CD14-positive monocyte (primary cell): ENCODE measurements at regions not wholly inside any gene's neighbourhood (a gene's known extent, or its start where the extent isn't known, plus 50 kb on each side); places are given as distances from the start of the nearest gene placed in this dataset.

Experiments
- DNase-seq, 3 donors: peaks; one replicate each; pipeline ENCODE4 v3.0.0-alpha.2; 2011 to 2022
- H2AFZ ChIP-seq: 2 replicates; pipeline ENCODE4 v1.6.0; 2012; ENCODE audit warnings: mild to moderate bottlenecking, low read depth, low read length, inconsistent platforms; ENCODE audit not compliant: insufficient read depth, poor library complexity, severe bottlenecking
- H3K27ac ChIP-seq, 2 donors: 1 replicate in 1 of 2; 2 replicates in 1 of 2; pipeline ENCODE4 v1.5.1; 2012 to 2013; ENCODE audit warnings: low read length in 2 of 2, control low read depth in 1 of 2, inconsistent platforms in 1 of 2, low read depth in 1 of 2, mild to moderate bottlenecking in 1 of 2
- H3K27me3 ChIP-seq, 2 donors: one replicate each; pipeline versions ENCODE4 v1.6.0 to v1.6.1; 2011 to 2013; ENCODE audit warnings: low read length in 2 of 2; ENCODE audit not compliant: control insufficient read depth in 2 of 2, insufficient read depth in 2 of 2
- H3K36me3 ChIP-seq, 2 donors: replicated peaks in 1 of 2; 1 replicate in 1 of 2; 2 replicates in 1 of 2; pipeline versions ENCODE4 v1.5.1 to v1.6.1; 2012 to 2013; ENCODE audit warnings: low read length in 2 of 2, control low read depth in 1 of 2, inconsistent platforms in 1 of 2, mild to moderate bottlenecking in 1 of 2; ENCODE audit not compliant: insufficient read depth in 2 of 2, control insufficient read depth in 1 of 2
- H3K4me1 ChIP-seq, 2 donors: 1 replicate in 1 of 2; 2 replicates in 1 of 2; pipeline versions ENCODE4 v1.5.1 to v1.6.1; 2012 to 2013; ENCODE audit warnings: low read length in 2 of 2, control low read depth in 1 of 2, inconsistent platforms in 1 of 2, mild to moderate bottlenecking in 1 of 2, moderate library complexity in 1 of 2; ENCODE audit not compliant: insufficient read depth in 2 of 2, control insufficient read depth in 1 of 2
- H3K4me2 ChIP-seq: replicated peaks from 2 replicates; pipeline ENCODE3; 2012; ENCODE audit warnings: low read length, moderate library complexity, mild to moderate bottlenecking; ENCODE audit not compliant: poor library complexity, severe bottlenecking; ENCODE audit errors: extremely low read depth
- H3K4me3 ChIP-seq, 3 experiments: fragments of 200-600 bp in 1 of 3; sonication (generic) in 1 of 3; replicated peaks in 1 of 3; 1 replicate in 2 of 3; 2 replicates in 1 of 3; pipeline ENCODE4 v1.5.1; 2011 to 2013; ENCODE audit warnings: low read length in 3 of 3, mild to moderate bottlenecking in 3 of 3, control low read depth in 2 of 3, low read depth in 2 of 3, inconsistent platforms in 1 of 3, moderate library complexity in 1 of 3
- H3K79me2 ChIP-seq: 2 replicates; pipeline ENCODE4 v1.6.0; 2012; ENCODE audit warnings: mild to moderate bottlenecking, control low read depth, inconsistent platforms, low read length, moderate library complexity; ENCODE audit not compliant: insufficient read depth
- H3K9ac ChIP-seq: 2 replicates; pipeline ENCODE4 v1.6.0; 2017; ENCODE audit warnings: low read length, mild to moderate bottlenecking; ENCODE audit not compliant: insufficient read depth, poor library complexity, severe bottlenecking
- H3K9me3 ChIP-seq, 2 donors: replicated peaks in 1 of 2; 1 replicate in 1 of 2; 2 replicates in 1 of 2; pipeline versions ENCODE4 v1.5.1 to v1.6.1; 2012 to 2013; ENCODE audit warnings: low read length in 2 of 2, control low read depth in 1 of 2; ENCODE audit not compliant: control insufficient read depth in 1 of 2, insufficient read depth in 1 of 2
- H4K20me1 ChIP-seq: 2 replicates; pipeline ENCODE4 v1.6.0; 2012; ENCODE audit warnings: mild to moderate bottlenecking, low read length, control low read depth, moderate library complexity; ENCODE audit not compliant: insufficient read depth
- H3K27ac Mint-ChIP-seq, 7 donors: one replicate each; pipeline ENCODE4 v1.8.0; 2020; ENCODE audit warnings: mild to moderate bottlenecking in 7 of 7, mixed read lengths in 7 of 7, moderate library complexity in 6 of 7, inconsistent platforms in 2 of 7
- H3K27me3 Mint-ChIP-seq, 3 donors: one replicate each; pipeline ENCODE4 v1.8.0; 2021 to 2022; ENCODE audit warnings: low read depth in 3 of 3, mild to moderate bottlenecking in 3 of 3, mixed read lengths in 3 of 3, moderate library complexity in 3 of 3, inconsistent platforms in 1 of 3
- H3K36me3 Mint-ChIP-seq, 2 donors: one replicate each; pipeline ENCODE4 v1.8.0; 2020; ENCODE audit warnings: mixed read lengths in 2 of 2, inconsistent platforms in 1 of 2, mild to moderate bottlenecking in 1 of 2
- H3K4me1 Mint-ChIP-seq: one replicate; pipeline ENCODE4 v1.8.0; 2020; ENCODE audit warnings: mild to moderate bottlenecking, mixed read lengths
- H3K4me3 Mint-ChIP-seq, 2 donors: one replicate each; pipeline ENCODE4 v1.8.0; 2020; ENCODE audit warnings: mild to moderate bottlenecking in 2 of 2, mixed read lengths in 2 of 2, moderate library complexity in 1 of 2
- H3K9me3 Mint-ChIP-seq, 7 donors: one replicate each; pipeline ENCODE4 v1.8.0; 2020 to 2022; ENCODE audit warnings: mixed read lengths in 7 of 7, mild to moderate bottlenecking in 6 of 7, moderate library complexity in 6 of 7, inconsistent platforms in 2 of 7
- WGBS: methylation state at CpG from one replicate; pipeline ENCODE4 v1.1.5; 2013; ENCODE audit warnings: missing lambda C conversion rate; ENCODE audit not compliant: insufficient coverage; 5-methylcytosine and 5-hydroxymethylcytosine counted together
- intact Hi-C, 2 donors: fragments of 100-400 bp; cut with micrococcal nuclease; formaldehyde crosslinking; loops; one replicate each; pipeline versions ENCODE4 v1.15.0 to v1.15.1; 2023
- TF ChIP-seq, protein P1 (sequence below): fragments of 200-600 bp; IDR thresholded peaks from one replicate; pipeline ENCODE4 v1.8.0; 2022; ENCODE audit warnings: antibody characterized with exemption, mild to moderate bottlenecking

DNA sequence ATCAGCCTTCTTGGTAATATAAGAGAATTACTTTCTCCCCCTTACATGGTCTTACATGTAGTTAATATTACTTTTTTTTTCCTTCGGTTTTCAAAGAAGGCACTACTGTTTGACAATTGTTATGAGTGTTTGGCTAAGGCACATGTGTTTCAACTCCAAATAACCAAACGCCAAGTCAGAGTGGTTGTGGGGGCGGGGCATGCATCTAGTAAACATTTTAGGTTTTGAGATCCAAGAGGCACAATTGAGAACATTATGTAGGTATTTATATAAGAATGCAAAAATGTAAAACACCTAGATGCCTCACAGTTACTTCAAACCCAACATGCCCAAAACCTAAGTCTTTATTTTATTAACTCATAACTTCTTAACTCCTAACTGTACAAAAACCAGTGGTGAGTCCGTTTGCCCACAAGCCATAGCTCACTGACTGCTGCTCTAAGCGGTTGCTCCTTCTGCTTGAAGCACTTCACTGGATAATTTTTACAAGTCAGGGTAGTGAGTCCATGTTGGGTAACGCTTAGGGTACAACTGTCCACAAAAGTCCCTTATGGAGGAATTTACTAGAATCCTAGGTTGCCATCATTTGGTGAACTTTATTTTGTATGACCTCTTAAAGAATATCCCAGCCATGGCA is 189.9 kb downstream of the HUNK start:
- Histone ChIP-seq H4K20me1 (no peaks in the 10 kb centered on the region), H3K9ac (no peak overlapping the region), H3K4me2 (no peak overlapping the region), H2AFZ (no peak overlapping the region), H3K4me1 (no peaks in the 10 kb centered on the region), H3K4me3 (no peak overlapping the region), H3K36me3 (no peaks in the 10 kb centered on the region), H3K9me3 (peaks cover 3 to 5% of the 10 kb centered on the region in 2 donors), H3K27me3 (no peaks in the 10 kb centered on the region), H3K79me2 (no peaks in the 10 kb centered on the region), H3K27ac (no peak overlapping the region)
- Mint-ChIP-seq H3K9me3 (peaks cover 0 to 19% (median 8%) of the 10 kb centered on the region in 7 donors), H3K36me3 (no peaks in the 10 kb centered on the region), H3K27ac (no peak overlapping the region), H3K4me1 (no peaks in the 10 kb centered on the region), H3K27me3 (peaks cover 2 to 3% (median 3%) of the 10 kb centered on the region in 3 donors), H3K4me3 (no peak overlapping the region)
- 80% methylated on average over 2 of the region's 6 CpGs for WGBS
- intact Hi-C loops: no loop called here
- no peak for DNase-seq
- TF ChIP-seq, protein P1, sequence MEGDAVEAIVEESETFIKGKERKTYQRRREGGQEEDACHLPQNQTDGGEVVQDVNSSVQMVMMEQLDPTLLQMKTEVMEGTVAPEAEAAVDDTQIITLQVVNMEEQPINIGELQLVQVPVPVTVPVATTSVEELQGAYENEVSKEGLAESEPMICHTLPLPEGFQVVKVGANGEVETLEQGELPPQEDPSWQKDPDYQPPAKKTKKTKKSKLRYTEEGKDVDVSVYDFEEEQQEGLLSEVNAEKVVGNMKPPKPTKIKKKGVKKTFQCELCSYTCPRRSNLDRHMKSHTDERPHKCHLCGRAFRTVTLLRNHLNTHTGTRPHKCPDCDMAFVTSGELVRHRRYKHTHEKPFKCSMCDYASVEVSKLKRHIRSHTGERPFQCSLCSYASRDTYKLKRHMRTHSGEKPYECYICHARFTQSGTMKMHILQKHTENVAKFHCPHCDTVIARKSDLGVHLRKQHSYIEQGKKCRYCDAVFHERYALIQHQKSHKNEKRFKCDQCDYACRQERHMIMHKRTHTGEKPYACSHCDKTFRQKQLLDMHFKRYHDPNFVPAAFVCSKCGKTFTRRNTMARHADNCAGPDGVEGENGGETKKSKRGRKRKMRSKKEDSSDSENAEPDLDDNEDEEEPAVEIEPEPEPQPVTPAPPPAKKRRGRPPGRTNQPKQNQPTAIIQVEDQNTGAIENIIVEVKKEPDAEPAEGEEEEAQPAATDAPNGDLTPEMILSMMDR: no peak

GRCh38 chr21:32061729-32062128 is 188.9 kb downstream of the HUNK start:
- Histone ChIP-seq H3K4me3 (no peak overlapping the region), H3K4me2 (no peak overlapping the region), H4K20me1 (no peaks in the 10 kb centered on the region), H3K4me1 (no peaks in the 10 kb centered on the region), H3K9me3 (peaks cover 0 to 5% of the 10 kb centered on the region in 2 donors), H3K36me3 (no peaks in the 10 kb centered on the region), H2AFZ (no peak overlapping the region), H3K9ac (no peak overlapping the region), H3K27me3 (no peaks in the 10 kb centered on the region), H3K27ac (no peak overlapping the region), H3K79me2 (no peaks in the 10 kb centered on the region)
- no CpG with 5 or more reads among the region's 1 CpG for WGBS
- Mint-ChIP-seq H3K36me3 (no peaks in the 10 kb centered on the region), H3K27me3 (peaks cover 1 to 3% (median 2%) of the 10 kb centered on the region in 3 donors), H3K27ac (no peak overlapping the region), H3K4me1 (no peaks in the 10 kb centered on the region), H3K9me3 (peaks cover 1 to 17% (median 7%) of the 10 kb centered on the region in 7 donors), H3K4me3 (no peak overlapping the region)
- DNase-seq: no peak
- intact Hi-C loops: no loop called here
- TF ChIP-seq, protein P1: no peak
